ENCODE measurements at regions not wholly inside any gene's neighbourhood (a gene's known extent, or its start where the extent isn't known, plus 50 kb on each side); places are given as distances from the start of the nearest gene placed in this dataset.

DNA sequence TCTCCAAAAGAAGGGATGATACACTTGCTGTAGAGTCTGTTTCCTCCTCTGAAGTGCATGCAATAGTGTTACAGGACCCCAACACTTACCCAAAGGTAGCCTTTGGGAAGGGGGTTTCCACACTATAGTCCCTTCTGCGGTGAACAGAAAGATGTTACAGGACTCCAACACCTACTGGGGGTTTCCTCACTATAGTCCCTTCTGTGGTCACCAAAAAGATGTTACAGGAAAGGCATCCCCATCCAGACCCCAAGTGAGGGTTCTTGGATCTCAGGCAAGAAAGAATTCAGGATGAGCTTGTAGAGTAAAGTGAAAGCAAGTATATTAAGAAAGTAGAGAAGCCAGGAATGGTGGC lies 69.2 kb upstream of the PIK3CG start:
- TF ChIP-seq CTCF (IDR thresholded peaks at IDR 0.05) (no peak), POLR2A (IDR thresholded peaks at IDR 0.05) (no peak)
